GM23248 (cell line): ENCODE measurements at regions not wholly inside any gene's neighbourhood (a gene's known extent, or its start where the extent isn't known, plus 50 kb on each side); places are given as distances from the start of the nearest gene placed in this dataset.
A peak's percentile ranks its signal among the peaks of the same experiment; 100 is the strongest.

ENCODE experiments used
- DNase-seq: peaks from one replicate; pipeline ENCODE4 v3.0.0-alpha.2; 2015
- H2AFZ ChIP-seq: fragments of 200-600 bp; sonication (generic); 2 replicates; pipeline ENCODE4 v1.6.1; 2016; ENCODE audit warnings: antibody characterized with exemption
- H3F3A ChIP-seq: fragments of 200-600 bp; sonication (generic); 2 replicates; pipeline ENCODE4 v1.6.1; 2016; ENCODE audit warnings: mild to moderate bottlenecking, antibody characterized with exemption, mixed run types; ENCODE audit not compliant: insufficient read depth
- H3K27ac ChIP-seq: fragments of 200-600 bp; sonication (generic); 2 replicates; pipeline ENCODE4 v1.5.1; 2016; ENCODE audit warnings: mild to moderate bottlenecking
- H3K27me3 ChIP-seq: fragments of 200-600 bp; sonication (generic); replicated peaks from 2 replicates; pipeline ENCODE4 v1.6.1; 2016; ENCODE audit warnings: mild to moderate bottlenecking; ENCODE audit not compliant: insufficient read depth
- H3K36me3 ChIP-seq: fragments of 200-600 bp; sonication (generic); 2 replicates; pipeline ENCODE4 v1.6.1; 2016; ENCODE audit warnings: low read depth, mild to moderate bottlenecking
- H3K4me1 ChIP-seq: fragments of 200-600 bp; sonication (generic); 2 replicates; pipeline ENCODE4 v1.6.1; 2016; ENCODE audit warnings: mild to moderate bottlenecking; ENCODE audit not compliant: insufficient read depth
- H3K4me2 ChIP-seq: fragments of 200-600 bp; sonication (generic); one replicate; pipeline ENCODE4 v1.6.1; 2016; ENCODE audit warnings: mild to moderate bottlenecking; ENCODE audit not compliant: unreplicated experiment
- H3K4me3 ChIP-seq: fragments of 200-600 bp; sonication (generic); 2 replicates; pipeline ENCODE4 v1.5.1; 2016; ENCODE audit warnings: mild to moderate bottlenecking
- H3K79me2 ChIP-seq: fragments of 200-600 bp; sonication (generic); 2 replicates; pipeline ENCODE4 v1.6.1; 2016; ENCODE audit warnings: mild to moderate bottlenecking; ENCODE audit not compliant: insufficient read depth
- H3K9ac ChIP-seq: fragments of 200-600 bp; sonication (generic); 2 replicates; pipeline ENCODE4 v1.6.1; 2016; ENCODE audit warnings: mild to moderate bottlenecking
- H3K9me2 ChIP-seq: fragments of 200-600 bp; sonication (generic); 2 replicates; pipeline ENCODE4 v1.6.1; 2016; ENCODE audit warnings: mixed run types, mild to moderate bottlenecking, moderate library complexity; ENCODE audit not compliant: insufficient read depth
- H3K9me3 ChIP-seq: fragments of 200-600 bp; sonication (generic); one replicate; pipeline ENCODE4 v1.6.1; 2017; ENCODE audit warnings: low read depth
- H4K20me1 ChIP-seq: fragments of 200-600 bp; sonication (generic); 2 replicates; pipeline ENCODE4 v1.6.0; 2016; ENCODE audit not compliant: insufficient read depth
- EZH2 ChIP-seq: fragments of 200-600 bp; sonication (generic); IDR thresholded peaks from 2 replicates; pipeline ENCODE4 v1.6.1; 2018; ENCODE audit warnings: antibody characterized with exemption, mild to moderate bottlenecking; ENCODE audit not compliant: insufficient read depth, poor library complexity, severe bottlenecking
- EZH2phosphoT487 ChIP-seq: fragments of 200-600 bp; sonication (generic); IDR thresholded peaks from 2 replicates; pipeline ENCODE4 v1.6.1; 2018; ENCODE audit warnings: antibody characterized with exemption, moderate library complexity, mild to moderate bottlenecking, low read depth; ENCODE audit not compliant: insufficient read depth
- WGBS, 2 experiments: methylation state at CpG; one replicate each; pipeline ENCODE4 v1.1.6; 2015 to 2017; ENCODE audit warnings: low lambda C conversion rate in 2 of 2, low coverage in 1 of 2; ENCODE audit errors: missing lambda C conversion rate in 2 of 2; 5-methylcytosine and 5-hydroxymethylcytosine counted together
- in situ Hi-C: fragments of 300-500 bp; cut with MboI; formaldehyde crosslinking; loops from 2 replicates; pipeline ENCODE4 v1.15.0; 2020

DNA sequence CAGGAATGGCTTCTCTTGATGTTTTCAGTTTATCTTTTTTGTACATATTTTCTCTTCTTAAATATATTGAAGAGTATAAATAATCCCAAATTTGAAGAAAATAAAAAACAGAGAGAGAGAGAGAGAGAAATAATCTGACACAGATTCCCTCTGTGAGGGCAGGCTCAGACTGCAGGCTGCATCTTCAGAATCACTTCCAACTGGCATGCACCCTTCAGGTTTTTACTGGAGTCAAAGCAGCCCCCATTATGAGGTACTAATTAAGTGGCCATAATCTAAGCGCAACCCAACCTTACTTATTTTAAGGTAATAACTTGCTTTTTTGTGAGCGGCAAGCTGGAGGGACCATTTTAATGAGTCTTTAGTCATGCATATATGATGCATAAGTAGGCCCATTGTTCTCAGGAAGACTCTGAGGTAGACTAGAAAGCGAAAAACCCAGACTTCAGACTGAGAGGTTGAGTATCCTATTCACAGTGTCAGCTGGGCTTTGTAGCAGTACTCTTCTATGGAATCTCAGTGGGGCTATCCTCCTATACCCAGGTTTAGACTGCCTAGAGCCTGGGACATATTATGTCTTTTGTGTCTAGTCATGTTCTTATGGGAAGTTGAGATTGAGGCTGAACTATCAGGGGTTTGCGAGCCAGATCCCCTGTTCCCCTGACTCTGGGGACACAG lies 167.4 kb downstream of the SP3 start:
- no peak overlapping the region for H3K4me3 ChIP-seq
- H3K4me2 ChIP-seq, result no peak overlapping the region
- H3F3A ChIP-seq, result no peaks in the 10 kb centered on the region
- H2AFZ ChIP-seq, result no peak overlapping the region
- H3K36me3 ChIP-seq, result no peaks in the 10 kb centered on the region
- no peaks in the 10 kb centered on the region for H3K9me3 ChIP-seq
- no peaks in the 10 kb centered on the region for H4K20me1 ChIP-seq
- 89 to 91% methylated on average over 4 of the region's 4 CpGs for WGBS, 2 experiments
- in situ Hi-C loops, result no loop called here
- no peak overlapping the region for H3K27ac ChIP-seq
- no peaks in the 10 kb centered on the region for H3K4me1 ChIP-seq
- peaks cover 3% of the 10 kb centered on the region; the same call in 1 of the 2 replicates for H3K27me3 ChIP-seq
- no peak overlapping the region for H3K9ac ChIP-seq
- no peaks in the 10 kb centered on the region for H3K9me2 ChIP-seq
- DNase-seq, result no peak
- H3K79me2 ChIP-seq, result no peaks in the 10 kb centered on the region
- TF ChIP-seq EZH2phosphoT487, result no peak
- TF ChIP-seq EZH2, result no peak

DNA sequence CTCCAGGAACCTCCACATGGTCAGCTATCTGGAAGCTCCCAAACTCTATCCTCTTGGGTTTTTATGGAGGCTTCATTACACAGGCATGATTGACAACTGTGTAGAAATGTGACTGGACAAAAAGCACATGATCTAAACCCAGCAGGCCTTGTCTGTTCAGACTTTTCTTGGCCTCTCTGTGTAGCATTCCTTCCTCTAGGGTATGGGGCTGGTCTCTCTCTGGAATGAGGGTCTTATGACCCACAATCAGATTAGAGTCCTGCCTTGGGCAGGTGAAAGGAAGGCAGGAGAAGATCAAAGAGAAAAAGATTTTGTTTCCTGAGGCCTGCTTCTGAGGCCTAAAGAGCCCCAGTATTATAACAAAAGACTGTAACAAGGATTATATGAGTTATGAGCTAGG lies 162.7 kb downstream of the SP3 start:
- Histone ChIP-seq H3K79me2 (no peaks in the 10 kb centered on the region), H2AFZ (no peak overlapping the region), H3K9ac (no peak overlapping the region), H3K36me3 (no peaks in the 10 kb centered on the region), H3K4me3 (no peak overlapping the region), H3K27me3 (peaks cover 3% of the 10 kb centered on the region; the same call in 1 of the 2 replicates), H3K9me2 (no peaks in the 10 kb centered on the region), H3K9me3 (no peaks in the 10 kb centered on the region), H3K27ac (no peak overlapping the region), H4K20me1 (no peaks in the 10 kb centered on the region), H3F3A (no peaks in the 10 kb centered on the region), H3K4me1 (no peaks in the 10 kb centered on the region), H3K4me2 (no peak overlapping the region)
- TF ChIP-seq EZH2 (no peak), EZH2phosphoT487 (no peak)
- no peak for DNase-seq
- in situ Hi-C loops, result no loop called here

- DNase-seq, result no peak
- Histone ChIP-seq H3K4me1 (no peaks in the 10 kb centered on the region), H3K9me2 (no peaks in the 10 kb centered on the region), H3K4me2 (no peak overlapping the region), H3K9me3 (no peaks in the 10 kb centered on the region), H3K4me3 (no peak overlapping the region), H3K9ac (no peak overlapping the region), H2AFZ (no peak overlapping the region), H3F3A (no peaks in the 10 kb centered on the region), H3K36me3 (no peaks in the 10 kb centered on the region), H3K79me2 (no peaks in the 10 kb centered on the region), H4K20me1 (no peaks in the 10 kb centered on the region), H3K27me3 (peaks cover 3% of the 10 kb centered on the region; the same call in 1 of the 2 replicates), H3K27ac (no peak overlapping the region)
- TF ChIP-seq EZH2phosphoT487, result no peak
- TF ChIP-seq EZH2, result no peak
- in situ Hi-C loops, result no loop called here
- 67 to 84% methylated on average over 1 of the region's 1 CpG for WGBS, 2 experiments
Observed at GRCh38 chr2:173803449-173803848, 161.7 kb downstream of the SP3 start.

DNA sequence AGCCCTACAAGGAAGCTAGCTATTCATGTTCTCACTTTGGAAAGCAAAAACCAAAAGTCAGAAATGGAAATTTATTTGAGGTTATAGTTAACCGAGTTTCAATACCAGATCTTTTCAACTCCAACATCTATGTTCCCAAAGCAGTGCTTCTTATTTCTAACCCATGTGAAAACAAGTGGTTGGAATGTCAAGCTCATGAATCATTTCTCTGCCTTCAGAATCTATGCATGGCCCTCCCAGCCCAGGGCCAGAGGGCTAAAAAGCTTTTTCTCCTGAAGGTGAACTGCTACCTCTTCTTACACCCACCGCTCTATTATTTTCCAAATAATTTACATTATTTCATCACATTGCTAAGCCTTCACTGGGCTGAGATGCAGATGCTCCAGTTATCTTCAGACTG lies 158.4 kb downstream of the SP3 start:
- H3K9ac ChIP-seq, result no peak overlapping the region
- H3K9me2 ChIP-seq, result no peaks in the 10 kb centered on the region
- WGBS, 2 experiments, result 66 to 70% methylated on average over 2 of the region's 2 CpGs
- no peak overlapping the region for H3K4me3 ChIP-seq
- in situ Hi-C loops, result no loop called here
- TF ChIP-seq EZH2phosphoT487 (no peak), EZH2 (no peak)
- no peaks in the 10 kb centered on the region; the same call in 1 of the 2 replicates for H3K27me3 ChIP-seq
- H4K20me1 ChIP-seq, result no peaks in the 10 kb centered on the region
- H3F3A ChIP-seq, result no peaks in the 10 kb centered on the region
- H3K27ac ChIP-seq, result no peak overlapping the region
- H3K36me3 ChIP-seq, result no peaks in the 10 kb centered on the region
- no peaks in the 10 kb centered on the region for H3K9me3 ChIP-seq
- H3K4me1 ChIP-seq, result no peaks in the 10 kb centered on the region
- H3K79me2 ChIP-seq, result no peaks in the 10 kb centered on the region
- H2AFZ ChIP-seq, result no peak overlapping the region
- H3K4me2 ChIP-seq, result no peak overlapping the region
- peak; percentile 16 for DNase-seq

DNA sequence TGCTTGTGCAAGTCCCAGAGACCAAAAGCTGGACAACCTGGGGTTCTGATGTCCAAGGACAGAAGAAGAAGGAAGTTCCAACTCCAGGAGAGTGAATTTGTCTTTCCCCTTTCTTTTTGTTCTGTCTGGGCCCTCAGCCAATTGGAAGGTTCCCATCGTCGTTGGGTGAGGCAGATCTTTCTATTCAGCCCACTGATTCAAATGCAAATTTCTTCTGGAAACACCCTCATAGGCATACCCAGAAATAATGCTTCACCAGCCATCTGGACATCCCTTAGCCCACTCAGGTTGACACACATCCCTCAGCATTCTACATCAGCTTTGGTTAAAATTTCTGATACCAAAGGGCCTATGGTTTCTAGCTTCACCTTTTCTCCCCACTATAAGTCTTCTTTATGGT lies 156.5 kb downstream of the SP3 start:
- no peaks in the 10 kb centered on the region for H3K36me3 ChIP-seq
- no peaks in the 10 kb centered on the region for H3K9me3 ChIP-seq
- no peak overlapping the region for H3K27ac ChIP-seq
- H2AFZ ChIP-seq, result no peak overlapping the region
- no peaks in the 10 kb centered on the region for H4K20me1 ChIP-seq
- no peaks in the 10 kb centered on the region for H3K79me2 ChIP-seq
- DNase-seq, result no peak
- in situ Hi-C loops, result no loop called here
- H3K9ac ChIP-seq, result no peak overlapping the region
- no peaks in the 10 kb centered on the region for H3K4me1 ChIP-seq
- peaks cover 6% of the 10 kb centered on the region for H3K27me3 ChIP-seq
- H3K4me2 ChIP-seq, result no peak overlapping the region
- no peaks in the 10 kb centered on the region for H3K9me2 ChIP-seq
- 0 to 3% methylated on average over 2 of the region's 2 CpGs for WGBS, 2 experiments
- no peaks in the 10 kb centered on the region for H3F3A ChIP-seq
- H3K4me3 ChIP-seq, result no peak overlapping the region
- TF ChIP-seq EZH2phosphoT487 (no peak), EZH2 (no peak)
